ENCODE measurements at regions not wholly inside any gene's neighbourhood (a gene's known extent, or its start where the extent isn't known, plus 50 kb on each side); places are given as distances from the start of the nearest gene placed in this dataset.

DNA sequence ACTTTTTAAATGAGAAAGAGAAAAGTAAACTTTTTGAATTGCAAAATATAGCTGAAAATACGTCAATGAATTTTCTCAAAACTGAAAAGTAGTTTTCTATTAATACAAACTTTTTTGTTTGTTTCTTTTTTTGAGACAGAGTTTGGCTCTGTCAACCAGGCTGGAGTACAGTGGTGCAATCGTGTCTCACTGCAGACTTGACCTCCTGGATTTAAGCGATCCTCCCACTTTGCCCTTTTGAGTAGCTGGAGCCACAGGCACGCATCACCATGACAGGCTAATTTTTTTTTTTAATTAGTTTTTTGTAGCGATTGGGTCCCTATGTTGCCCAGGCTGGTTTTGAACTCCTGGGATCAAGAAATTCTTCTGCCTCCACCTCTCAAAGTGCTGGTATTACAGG, 610.4 kb downstream of the ELAVL2 start:
- DNase-seq = no peak

DNA sequence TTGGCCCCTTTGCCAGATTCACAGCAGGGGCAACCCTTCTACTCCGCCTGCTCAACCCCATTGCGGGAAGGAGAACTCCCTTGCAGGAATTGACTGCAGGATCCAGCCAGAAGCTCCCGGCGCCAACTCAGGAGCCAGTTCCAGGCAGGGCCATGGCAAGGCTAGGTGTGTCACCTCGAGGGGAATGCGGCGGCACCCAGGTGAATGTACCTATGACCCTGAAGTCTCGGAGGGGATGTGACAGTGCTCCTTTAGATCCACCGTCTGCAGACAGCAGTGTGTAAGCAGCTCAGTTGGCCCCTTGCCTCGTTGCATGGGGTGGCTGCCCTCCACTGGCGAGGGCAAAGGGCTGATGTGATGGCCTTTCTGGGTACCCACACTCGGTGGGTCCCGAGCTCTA, 606.6 kb downstream of the ELAVL2 start:
- DNase-seq = no peak

DNA sequence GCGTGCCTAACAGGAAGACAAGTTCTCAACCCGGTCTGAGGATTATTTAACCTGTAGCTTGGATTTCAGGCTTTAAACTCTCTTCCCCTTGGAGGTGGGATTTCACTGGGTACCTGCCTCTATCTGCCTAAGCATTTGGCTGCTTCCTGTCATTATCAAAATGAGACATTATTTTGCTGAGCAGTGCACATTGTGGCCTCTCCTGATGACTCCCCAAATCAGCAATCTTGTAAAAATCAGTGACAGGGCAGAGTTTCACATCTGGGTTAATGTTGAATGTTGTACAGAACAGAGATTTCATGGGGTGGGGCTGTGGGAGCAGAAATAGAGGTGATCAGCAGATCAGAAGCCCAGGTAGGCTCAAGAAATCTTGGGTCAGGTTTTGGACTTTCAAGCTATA, 605.9 kb downstream of the ELAVL2 start:
- DNase-seq = peak in 1 of 2 experiments; percentile 0

DNA sequence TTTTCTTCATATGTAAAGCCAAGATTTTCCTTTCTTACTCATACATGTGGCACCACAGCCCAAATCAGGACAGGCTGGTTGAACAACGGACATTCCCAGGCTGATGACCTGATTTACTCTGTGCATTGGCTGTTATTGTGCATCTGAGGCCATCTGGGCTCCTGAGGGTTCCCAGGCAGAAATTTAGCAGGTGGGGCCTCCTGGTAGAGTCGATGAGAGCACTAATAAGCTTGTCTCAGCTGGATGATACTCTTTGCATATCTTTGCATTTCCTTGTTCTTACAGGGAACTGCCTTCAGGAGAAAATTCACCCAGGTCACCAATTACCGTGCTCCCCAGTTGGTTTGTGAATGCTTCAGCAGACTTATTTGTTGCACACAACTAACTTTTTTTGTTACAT, 605.1 kb downstream of the ELAVL2 start:
- no peak for DNase-seq

DNA sequence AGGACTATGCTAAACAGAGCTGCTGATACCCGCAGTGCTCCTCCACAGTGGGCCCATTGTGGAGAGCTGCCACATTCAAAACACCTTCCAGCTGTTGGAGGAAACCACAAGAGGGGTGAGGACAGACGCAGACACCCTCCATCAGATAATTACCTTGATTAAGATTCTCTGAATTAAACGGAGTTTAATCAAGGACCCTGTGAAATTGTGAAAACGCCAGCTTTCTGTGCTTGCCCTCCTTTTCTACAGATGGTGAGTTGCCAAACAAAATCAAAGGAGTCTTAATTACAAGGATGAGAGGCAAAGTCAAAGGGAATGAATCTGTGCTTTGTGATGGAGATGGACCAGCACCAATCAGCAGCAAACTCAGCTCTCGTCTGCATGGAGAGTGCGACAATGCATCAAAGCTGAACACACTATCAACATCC, 596.1 kb downstream of the ELAVL2 start:
- no peak for DNase-seq

DNA sequence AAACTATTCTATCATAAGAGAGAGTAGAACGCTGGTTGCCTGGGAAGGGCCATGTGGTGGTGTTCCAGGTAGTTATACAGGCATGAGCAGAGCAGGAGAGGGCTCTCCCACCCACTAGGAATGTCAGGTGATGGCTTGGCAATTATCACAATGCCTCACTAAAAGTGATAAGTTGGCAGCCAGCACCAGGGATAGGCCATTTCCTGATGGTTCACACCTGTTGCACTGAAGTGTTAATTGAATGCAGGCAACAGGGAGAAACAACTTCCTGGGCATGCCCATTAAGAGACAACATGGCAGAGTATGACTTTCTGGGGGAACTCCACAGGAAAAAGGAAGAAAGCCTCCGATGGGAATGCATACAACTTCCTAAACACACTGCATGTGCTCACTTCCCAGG, 593.2 kb downstream of the ELAVL2 start:
- DNase-seq = no peak

DNA sequence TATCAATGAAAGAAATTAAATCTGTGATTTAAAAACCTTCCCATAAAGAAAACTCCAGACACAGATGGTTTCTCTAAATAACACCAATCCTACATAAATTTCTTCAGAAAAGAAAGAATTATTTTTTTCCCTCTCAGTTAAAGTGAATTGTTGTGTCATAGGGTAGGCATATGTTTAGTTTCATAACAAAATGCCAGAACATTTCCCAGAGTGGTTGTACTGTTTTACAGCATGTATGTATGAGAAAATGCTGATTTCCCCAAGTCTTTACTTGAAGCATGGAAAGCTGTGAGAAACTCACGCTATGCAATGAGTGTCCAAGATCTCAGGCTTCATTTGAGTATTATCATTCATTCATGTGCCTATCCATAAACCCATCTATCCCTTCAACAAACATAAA, 582.5 kb downstream of the ELAVL2 start:
- DNase-seq = no peak

DNA sequence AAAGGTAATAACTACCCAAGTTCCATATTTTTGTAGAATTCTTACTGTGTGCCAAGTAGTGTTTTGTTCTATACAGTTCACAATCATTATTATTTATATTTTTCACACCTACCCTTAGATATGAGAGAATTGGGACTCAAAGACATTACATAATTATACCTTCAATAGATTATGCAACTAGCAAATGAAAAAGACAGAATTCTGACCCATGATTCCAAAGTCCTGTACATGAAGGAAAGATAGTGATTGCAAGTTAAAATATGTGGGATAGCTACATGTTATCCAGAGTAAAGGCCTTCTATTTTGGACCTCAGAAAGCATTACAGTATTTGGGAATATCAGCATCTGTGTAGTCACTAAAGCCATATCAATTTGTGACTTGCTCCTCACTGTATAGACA, 581.0 kb downstream of the ELAVL2 start:
- no peak for DNase-seq

DNA sequence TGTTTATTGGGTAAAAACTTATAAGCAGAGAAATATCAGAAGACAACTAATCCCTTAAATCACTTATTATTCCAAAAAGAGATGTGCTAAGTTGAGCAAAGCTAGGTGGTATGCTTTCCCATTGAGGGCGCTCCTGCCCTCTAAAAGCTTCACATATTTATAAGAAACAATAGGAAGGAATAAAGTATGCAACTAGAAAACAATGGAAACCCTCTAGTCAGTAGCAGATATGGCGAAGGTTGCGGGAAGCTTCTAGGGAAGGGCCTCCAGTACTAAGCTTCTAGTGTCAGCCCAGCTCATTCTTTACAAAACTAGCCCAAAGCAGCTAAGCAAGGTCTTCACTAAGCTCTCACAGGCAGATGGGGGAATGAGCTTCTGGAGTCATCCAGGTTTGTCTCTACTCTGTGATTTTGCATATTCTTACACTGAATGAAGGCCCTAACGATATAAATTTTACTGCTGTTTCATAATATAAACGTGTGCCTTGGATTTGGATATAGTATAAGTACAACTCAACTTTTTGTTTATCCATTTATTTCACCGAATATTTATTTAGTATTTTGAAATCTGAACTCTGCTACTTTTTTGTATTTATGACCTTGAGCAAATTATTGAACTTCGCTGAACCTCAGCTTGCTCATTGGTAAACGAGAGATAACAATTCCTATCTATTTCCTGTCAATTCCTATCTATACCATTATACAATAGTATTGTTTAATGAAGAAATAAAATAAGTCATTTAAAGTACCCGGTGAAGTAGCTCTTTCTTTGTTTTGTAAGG, 571.4 kb downstream of the ELAVL2 start:
- DNase-seq = no peak

DNA sequence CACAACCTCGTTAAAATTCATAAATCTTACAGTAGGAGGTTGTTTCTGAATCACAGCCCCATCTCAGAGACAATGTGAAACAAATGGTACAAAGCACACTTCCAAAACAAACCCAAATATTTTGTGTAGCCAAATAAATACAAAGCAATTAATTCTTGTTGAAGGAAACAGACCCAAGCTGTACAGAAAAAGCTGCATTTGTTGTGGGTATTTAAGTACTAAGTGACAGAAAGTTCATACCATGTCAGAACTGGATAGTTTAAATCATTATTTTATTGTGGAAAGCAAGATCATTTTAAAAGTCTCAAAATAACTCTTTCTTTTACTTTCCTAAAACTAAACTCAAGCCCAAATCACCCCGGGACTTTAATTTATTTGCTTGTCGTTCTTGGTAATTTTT, 570.7 kb downstream of the ELAVL2 start:
- no peak for DNase-seq

DNA sequence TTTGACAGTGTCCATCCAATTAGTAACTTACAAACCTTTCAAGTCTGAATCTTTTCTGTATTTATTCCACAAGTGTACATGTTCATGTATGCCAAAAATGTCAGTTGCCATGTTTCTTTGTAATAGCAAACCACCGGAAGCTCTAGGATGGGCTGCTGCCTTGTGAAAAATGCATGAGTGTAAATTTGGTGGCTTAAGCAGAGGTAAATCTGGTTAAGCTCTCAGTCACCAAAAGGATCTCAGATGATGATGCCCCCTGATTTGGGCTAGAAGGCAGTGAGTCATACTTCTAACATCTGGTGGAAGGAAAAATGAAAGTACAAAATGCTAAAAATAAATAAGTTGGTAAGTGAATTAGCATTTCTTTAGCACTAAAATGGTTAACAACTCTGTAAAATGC, 567.5 kb downstream of the ELAVL2 start:
- no peak for DNase-seq

DNA sequence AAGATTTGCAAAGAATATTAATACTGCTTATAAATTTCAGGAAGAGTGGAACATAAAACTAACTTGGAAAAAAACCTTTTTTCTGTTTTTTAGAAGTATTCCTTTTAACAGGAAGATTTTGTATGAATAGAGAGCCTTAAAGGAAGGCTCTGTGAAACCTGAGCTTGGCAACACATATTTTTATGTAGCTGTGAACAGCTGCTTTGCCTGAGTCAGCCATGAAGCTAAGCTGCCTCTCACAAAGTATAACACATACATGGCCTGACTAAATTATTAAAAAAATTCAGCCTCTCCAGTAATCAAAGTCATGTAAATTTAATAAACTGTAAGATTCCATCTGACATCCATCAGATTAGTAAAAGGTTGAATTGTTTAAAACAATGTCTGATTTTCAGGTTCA, 547.5 kb downstream of the ELAVL2 start:
- no peak for DNase-seq

DNA sequence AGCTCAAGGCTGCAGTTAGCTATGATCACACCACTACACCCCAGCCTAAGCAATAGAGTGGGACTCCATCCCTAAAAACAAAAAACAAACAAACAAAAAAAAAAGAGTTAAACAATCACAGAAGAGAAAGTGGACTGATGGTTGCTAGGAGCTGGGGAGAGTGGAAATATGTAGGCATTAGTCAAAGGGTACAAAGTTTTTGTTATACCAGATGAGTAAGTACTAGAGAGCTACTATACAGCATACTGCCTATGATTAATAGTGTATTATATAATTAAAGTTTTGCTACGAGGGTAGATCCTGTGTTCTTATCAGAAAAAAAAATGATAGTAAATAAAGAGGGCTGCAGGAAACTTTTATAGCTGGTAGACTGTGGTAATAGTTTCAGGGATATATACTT, 538.6 kb downstream of the ELAVL2 start:
- DNase-seq = no peak

DNA sequence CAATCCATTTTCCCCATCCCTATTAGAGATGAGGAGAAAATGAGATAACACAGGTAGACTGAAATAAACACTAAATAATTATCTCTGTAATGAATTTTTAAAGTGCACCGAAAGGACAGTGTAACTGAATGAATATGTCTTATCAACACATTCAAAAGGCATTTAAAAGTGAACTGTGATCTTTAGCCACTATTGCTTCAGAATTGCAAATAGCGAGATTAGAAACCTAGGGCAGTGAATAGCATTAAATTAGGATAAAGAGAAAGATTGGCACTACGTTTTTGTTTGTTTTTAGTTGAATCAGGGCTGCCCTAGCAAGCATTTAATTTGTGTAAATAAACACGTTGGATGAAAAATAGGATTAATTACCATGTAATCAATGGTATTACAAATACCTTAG, 537.5 kb downstream of the ELAVL2 start:
- no peak for DNase-seq

DNA sequence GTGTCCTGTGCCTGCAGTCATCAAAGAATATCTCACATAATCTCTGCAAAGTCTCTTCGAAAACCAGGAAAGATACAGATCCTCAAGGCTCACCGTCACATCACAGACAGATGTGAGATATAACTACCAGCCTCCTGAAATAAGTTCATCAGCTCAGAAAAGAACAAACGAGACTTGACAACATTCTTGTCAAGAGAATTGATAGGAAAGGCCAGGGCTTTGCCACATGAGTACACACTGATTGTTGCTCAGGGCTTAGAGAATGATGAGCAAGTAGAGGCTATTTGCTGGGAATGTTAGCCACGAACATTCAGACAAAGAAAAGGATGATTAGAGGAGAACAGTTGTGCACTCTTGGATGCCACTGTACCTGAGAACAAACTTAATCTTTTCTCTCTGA, 535.1 kb downstream of the ELAVL2 start:
- no peak for DNase-seq

DNA sequence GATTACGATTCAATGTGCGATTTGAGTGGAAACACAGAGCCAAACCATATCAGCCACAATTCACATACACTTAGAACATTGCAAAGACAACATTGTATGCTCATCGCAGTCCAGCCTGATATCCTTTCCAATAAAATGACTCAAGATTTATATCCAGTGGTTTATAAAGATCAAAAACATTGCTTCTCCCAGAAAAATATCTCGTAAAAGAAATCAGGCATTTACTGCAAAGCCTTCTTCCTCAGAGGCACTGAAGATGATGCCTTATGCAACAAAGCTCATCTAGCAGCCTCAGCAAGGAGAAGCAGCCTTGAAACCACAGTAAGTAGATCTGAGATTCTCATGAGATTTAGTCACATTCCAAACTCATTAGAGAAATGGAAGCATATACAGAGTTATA, 523.8 kb downstream of the ELAVL2 start:
- no peak for DNase-seq

DNA sequence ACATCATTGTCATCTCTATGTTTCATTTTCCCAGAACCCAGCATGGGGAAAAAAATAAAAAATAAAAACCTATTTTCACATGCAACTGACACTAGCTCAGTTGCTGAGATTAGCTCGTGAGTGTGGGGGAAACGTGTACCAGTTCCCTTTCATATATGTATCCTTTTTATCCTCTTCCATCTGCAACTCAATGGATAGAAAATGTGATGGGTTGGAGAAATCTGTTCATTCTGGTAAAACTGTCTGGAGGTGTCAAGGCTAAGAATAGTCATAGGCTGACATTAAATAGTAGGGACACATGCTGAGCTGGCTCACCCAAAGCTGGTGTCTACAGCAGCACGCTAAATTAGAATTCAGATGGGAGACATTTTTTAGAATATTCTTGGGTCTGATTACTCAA, 519.3 kb downstream of the ELAVL2 start:
- DNase-seq = no peak

DNA sequence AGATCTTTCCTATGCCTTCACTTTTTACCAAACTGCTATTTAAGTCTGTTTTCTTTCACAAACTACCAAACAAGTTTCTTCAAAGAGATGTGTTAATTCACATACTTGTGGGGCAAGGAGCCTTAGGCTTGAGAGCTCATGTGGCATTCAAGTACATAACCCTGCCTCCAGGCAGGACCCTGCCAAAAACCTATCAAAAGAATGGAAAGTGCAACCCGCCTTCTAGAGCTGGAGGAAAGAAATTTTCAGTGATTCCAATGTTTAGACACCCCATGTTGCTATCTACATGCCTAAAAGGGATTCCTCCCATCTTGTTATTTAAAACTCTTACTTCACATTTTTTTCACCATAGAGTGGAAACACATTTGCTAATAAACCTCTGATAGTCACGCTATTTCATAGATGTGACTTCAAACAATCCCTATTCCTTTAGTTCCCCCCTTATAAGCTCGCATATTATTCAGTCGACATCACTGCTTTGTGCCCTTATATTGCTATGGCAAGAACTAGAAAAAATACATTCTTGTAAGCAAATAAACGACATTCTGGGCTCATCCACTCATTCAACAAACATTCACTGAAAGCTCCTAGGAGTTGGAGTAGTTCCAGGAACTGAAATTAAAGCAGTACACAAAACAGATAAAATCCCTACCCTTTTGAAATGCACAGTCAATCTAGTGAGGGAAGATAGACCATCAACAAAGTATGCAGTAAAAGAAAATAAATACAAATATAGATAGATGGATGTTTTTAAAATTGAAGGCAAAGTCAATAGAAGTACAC, 518.1 kb downstream of the ELAVL2 start:
- DNase-seq = no peak

DNA sequence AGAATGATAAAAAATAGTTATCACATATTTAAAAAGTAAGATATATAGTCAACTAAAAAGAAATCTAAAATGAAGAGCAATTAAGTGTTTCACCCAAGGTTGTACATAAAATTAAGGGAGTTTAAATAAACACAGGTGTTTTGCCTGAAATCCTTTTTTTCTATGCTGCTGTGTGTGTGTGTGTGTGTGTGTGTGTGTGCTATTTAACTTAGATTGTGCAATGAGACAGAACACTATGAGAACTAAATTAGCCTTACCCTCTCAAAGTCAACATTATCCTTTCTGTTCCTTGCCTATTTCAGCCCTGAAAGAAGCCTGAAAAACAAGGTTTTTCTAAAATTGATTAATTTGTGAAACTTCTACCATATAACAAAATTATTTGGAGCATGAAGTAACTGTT, 516.2 kb downstream of the ELAVL2 start:
- no peak for DNase-seq

DNA sequence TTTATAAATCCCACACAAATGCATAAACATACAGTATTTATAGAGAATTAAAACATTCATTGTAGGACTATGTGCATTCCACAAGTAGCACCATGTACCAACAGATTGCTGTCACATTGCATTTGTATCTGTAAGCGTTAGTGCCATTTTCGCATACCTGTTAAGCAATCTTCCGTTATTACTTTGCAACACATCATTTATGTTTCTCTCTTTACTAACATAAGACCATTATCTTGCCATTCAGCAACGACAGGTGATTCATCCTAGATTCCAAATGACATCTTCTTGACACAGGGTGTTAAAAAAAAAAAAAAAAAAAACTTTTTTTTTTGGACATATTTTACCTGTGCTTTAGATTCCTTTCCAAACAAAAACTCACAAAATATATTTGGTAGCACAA, 511.8 kb downstream of the ELAVL2 start:
- DNase-seq = no peak

DNA sequence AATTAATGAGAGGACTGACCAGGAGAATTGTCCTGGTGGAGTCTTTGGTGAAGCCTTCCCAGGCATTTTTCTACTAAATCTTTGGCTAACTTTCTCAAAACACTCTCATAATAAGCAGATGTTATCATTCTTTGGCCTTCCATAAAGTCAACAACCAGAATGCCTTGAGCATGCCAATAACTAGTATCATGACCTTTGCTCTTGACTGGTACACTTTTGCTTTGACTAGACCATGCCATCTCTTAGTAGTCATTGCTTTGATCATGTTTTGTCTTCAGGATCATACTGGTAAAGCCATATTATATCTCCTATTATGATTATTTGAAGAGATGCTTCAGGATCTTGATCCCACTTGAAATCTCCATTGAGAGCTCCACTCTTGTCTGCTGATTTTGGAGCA, 506.9 kb downstream of the ELAVL2 start:
- no peak for DNase-seq

DNA sequence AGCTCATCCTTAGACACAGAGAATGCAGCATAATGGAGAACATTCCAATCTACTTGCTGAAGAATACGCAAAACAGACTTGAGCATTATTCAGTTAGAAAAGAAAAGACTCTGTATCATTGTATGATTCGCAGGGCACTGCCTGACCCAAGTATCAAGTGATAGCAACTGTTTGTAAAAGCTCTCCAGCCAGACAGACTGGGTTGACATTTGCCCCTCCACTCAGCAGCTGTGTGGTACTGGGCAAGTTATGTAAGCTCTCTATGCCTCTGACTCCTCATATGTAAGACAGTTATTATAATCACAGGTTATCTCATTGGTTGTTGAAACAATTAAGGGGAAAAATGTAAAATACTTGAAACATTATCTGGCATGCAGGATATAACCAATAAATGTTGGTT, 505.0 kb downstream of the ELAVL2 start:
- DNase-seq = no peak

DNA sequence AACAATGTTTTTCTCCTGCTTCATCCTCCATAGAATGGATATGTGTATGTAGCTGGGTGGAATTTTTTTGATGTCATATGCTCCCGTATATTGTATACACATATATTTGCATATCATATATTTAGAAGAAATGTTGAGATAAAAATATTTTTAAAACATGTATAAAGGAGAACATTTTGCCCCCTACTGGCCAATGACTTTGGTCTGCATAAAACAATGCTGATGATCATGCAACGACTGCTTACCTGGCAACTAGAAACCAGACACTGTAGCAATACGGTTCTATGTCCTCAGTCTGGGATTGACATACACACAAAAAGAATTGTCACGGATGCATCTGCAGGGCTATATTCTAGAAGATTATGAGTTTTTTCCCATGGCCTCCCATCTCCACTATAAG, 503.6 kb downstream of the ELAVL2 start:
- no peak for DNase-seq

DNA sequence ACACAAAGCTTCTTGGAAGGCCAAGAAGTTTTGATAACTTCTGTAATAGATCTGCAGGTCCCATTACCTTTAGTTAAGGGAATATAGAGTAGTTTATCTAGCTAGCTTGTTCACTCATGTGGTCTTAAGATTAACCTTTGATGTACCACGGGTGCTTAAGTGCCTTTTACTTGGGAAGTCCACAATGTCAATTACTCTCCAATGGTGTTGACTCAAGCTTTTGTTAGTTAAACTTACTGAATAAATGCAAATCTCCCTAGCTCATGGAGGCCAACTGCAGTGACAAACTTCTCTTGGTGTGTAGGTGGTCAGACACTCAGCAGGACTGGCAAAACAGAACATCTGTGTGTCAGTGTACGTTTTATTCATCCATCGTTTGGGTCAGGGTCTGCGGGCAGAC, 501.5 kb downstream of the ELAVL2 start:
- no peak for DNase-seq

DNA sequence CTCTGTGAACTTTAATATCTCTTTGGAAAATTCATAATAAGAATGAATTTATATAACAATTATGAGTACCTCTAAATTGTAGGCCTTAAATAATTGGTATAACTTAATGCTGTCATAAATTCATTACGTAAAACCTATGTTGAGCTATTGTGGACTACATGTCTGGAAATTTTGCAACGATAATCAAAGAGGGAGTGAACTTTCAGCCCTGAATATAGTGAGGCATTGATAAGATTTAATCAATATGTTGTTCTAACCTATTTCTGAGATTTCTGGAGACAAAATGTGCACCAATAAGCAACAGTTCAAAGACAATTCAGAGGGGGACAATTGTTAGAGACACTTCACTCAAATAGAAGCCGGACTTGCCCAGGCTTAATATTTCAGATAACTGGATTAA, 499.4 kb downstream of the ELAVL2 start:
- no peak for DNase-seq

All from cerebellar nuclear complex (tissue), 1 donor.